ENCODE measurements at regions not wholly inside any gene's neighbourhood (a gene's known extent, or its start where the extent isn't known, plus 50 kb on each side); places are given as distances from the start of the nearest gene placed in this dataset.

DNA sequence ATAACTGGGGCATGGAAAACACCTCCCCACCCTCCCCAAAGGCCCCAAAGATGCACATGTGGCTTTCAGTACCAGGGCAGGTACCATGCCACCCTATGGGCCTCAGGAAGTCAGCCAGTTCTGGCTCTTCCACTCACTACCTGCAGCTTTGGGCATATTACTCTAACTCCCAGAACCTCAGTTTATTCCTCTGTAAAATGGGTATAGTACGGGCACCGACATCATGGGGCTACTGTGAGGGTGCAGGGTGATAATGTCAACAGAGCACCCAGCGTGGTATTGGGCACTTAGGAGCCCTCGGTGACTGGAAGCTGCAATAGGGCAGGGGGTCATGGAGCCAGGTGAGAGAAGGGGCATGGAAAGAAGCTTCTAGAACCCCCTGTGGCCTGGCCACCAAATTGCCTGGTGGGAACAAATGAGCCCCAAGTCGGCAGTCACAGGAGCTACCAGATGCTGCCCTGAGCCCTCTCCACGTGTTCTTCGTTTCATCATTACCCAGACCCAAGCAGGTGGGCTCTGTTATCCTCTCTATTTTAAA, 512.1 kb downstream of the SHQ1 start:
- Histone ChIP-seq H4K5ac (ENCODE audit: insufficient read length, low read depth, low read length) (no peak overlapping the region), H3K4me1 (replicated peaks in 1 of 4; ENCODE audit: control insufficient read depth in 3 of 4, insufficient read depth in 4 of 4, low read length in 3 of 4) (peaks cover 3 to 17% (median 9%) of the 10 kb centered on the region in 4 experiments), H3K27ac (ENCODE audit: low read depth, low read length) (no peak overlapping the region), H3K79me1 (ENCODE audit: low read depth, low read length) (no peaks in the 10 kb centered on the region), H2BK120ac (replicated peaks; ENCODE audit: low read depth, low read length) (no peak overlapping the region), H3K14ac (ENCODE audit: insufficient read length) (no peak overlapping the region), H3K23ac (ENCODE audit: insufficient read length) (no peak overlapping the region), H3K9ac (replicated peaks in 1 of 4; ENCODE audit: extremely low read depth in 1 of 4, low read depth in 3 of 4, low read length in 3 of 4) (no peak overlapping the region), H2AFZ (ENCODE audit: low read length) (no peak overlapping the region), H4K20me1 (replicated peaks in 1 of 2; ENCODE audit: control insufficient read depth in 1 of 2, insufficient read depth in 2 of 2, low read length in 2 of 2) (peaks cover 0 to 5% of the 10 kb centered on the region in 2 experiments), H3K36me3 (ENCODE audit: control insufficient read depth in 2 of 4, insufficient read depth in 4 of 4, low read length in 3 of 4) (no peaks in the 10 kb centered on the region), H3K79me2 (ENCODE audit: control insufficient read depth in 1 of 2, insufficient read depth in 2 of 2, low read length in 2 of 2) (no peaks in the 10 kb centered on the region), H2AK5ac (ENCODE audit: low read depth, low read length) (no peak overlapping the region), H3K56ac (replicated peaks; ENCODE audit: insufficient read length, low read depth, low read length) (no peak overlapping the region), H3K4me2 (ENCODE audit: insufficient read depth in 1 of 2, low read depth in 2 of 2, low read length in 2 of 2) (no peak overlapping the region; a peak in 1 of 4 replicates), H2BK5ac (ENCODE audit: low read depth, low read length) (no peak overlapping the region), H3K4me3 (ENCODE audit: extremely low read depth in 1 of 4, insufficient read depth in 2 of 4, low read depth in 3 of 4, low read length in 4 of 4) (no peak overlapping the region), H2BK15ac (ENCODE audit: low read length) (no peak overlapping the region), H3K27me3 (replicated peaks in 1 of 4; ENCODE audit: control insufficient read depth in 3 of 4, extremely low read depth in 1 of 4, insufficient read depth in 3 of 4, low read length in 3 of 4) (no peaks in the 10 kb centered on the region; a peak in 1 of 7 replicates), H4K8ac (ENCODE audit: extremely low read depth, insufficient read depth, low read length) (no peak overlapping the region), H4K91ac (replicated peaks; ENCODE audit: insufficient read length, low read length) (no peak overlapping the region), H3K23me2 (ENCODE audit: low read depth, low read length) (peaks cover 6% of the 10 kb centered on the region), H3K4ac (replicated peaks; ENCODE audit: insufficient read length, low read depth, low read length) (no peak overlapping the region), H2BK12ac (ENCODE audit: low read depth, low read length) (no peak overlapping the region; the same call in 1 of the 2 replicates), H3K9me3 (ENCODE audit: insufficient read depth in 2 of 2, low read depth in 1 of 2, low read length in 1 of 2) (no peaks in the 10 kb centered on the region), H2BK20ac (ENCODE audit: low read length) (no peak overlapping the region), H3K18ac (ENCODE audit: extremely low read depth, low read length) (no peak overlapping the region)
- no peak for DNase-seq (ENCODE audit: low read depth in 1 of 2, low spot score in 2 of 2)
- 95% methylated on average over 7 of the region's 7 CpGs; no CpG with 5 or more reads in 1 of the 2 experiments for WGBS, 2 experiments (ENCODE audit: extremely low coverage in 1 of 2, insufficient coverage in 1 of 2, insufficient read length in 1 of 2, insufficient replicate concordance in 2 of 2, low coverage in 1 of 2, low lambda C conversion rate in 2 of 2, missing lambda C conversion rate in 1 of 2)
- no peak for FAIRE-seq
- POLR2A ChIA-PET (ENCODE audit: partially characterized antibody), result interaction anchor here (1.5 kb wide), 1 partner anchor 13 kb away, joined by 3 read pairs; no protein-coding TSS in a partner anchor
- CTCF ChIA-PET (ENCODE audit: partially characterized antibody), result interaction anchor here (0.7 to 1.5 kb wide), 6 partner anchors 31 to 538 kb away, joined by 3 read pairs; no protein-coding TSS in a partner anchor
- no peak for TF ChIP-seq ASH2L (IDR thresholded peaks at IDR 0.05; ENCODE audit: low read length)
- no peak for TF ChIP-seq EGR1 (IDR thresholded peaks at IDR 0.05; ENCODE audit: borderline replicate concordance, low read depth, low read length)
- no peak for TF ChIP-seq GTF2F1 (IDR thresholded peaks at IDR 0.05; ENCODE audit: borderline replicate concordance, low read depth, low read length)
- no peak for TF ChIP-seq JUN (IDR thresholded peaks at IDR 0.05; ENCODE audit: low read depth, low read length)
- no peak for TF ChIP-seq RNF2 (IDR thresholded peaks at IDR 0.05; ENCODE audit: borderline replicate concordance, low read depth, low read length, missing control alignments, poor library complexity, severe bottlenecking)
- no peak for TF ChIP-seq CBX8 (IDR thresholded peaks at IDR 0.05; ENCODE audit: borderline replicate concordance, low read depth, low read length)
- no peak for TF ChIP-seq EZH2 (IDR thresholded peaks at IDR 0.05; ENCODE audit: low read depth, low read length, severe bottlenecking)
- no peak for TF ChIP-seq CTBP2 (IDR thresholded peaks at IDR 0.05; ENCODE audit: borderline replicate concordance, insufficient read depth, insufficient read length, low read length)
- no peak for TF ChIP-seq RAD21 (IDR thresholded peaks at IDR 0.05 in 1 of 2, conservative IDR thresholded peaks at IDR 0.05 in 1 of 2; ENCODE audit: low read depth in 2 of 2, low read length in 2 of 2)
- no peak for TF ChIP-seq ZNF274 (IDR thresholded peaks at IDR 0.05; ENCODE audit: borderline replicate concordance, extremely low read depth, low read length)
- TF ChIP-seq SIX5 (IDR thresholded peaks at IDR 0.05; ENCODE audit: low read depth, low read length), result no peak
- TF ChIP-seq CEBPB (IDR thresholded peaks at IDR 0.05; ENCODE audit: low read depth, low read length), result no peak

Data from H1 (cell line).